Esophagus muscularis mucosa (tissue), 3 donors: ENCODE measurements at regions not wholly inside any gene's neighbourhood (a gene's known extent, or its start where the extent isn't known, plus 50 kb on each side); places are given as distances from the start of the nearest gene placed in this dataset.

Experiments
- EP300 ChIP-seq: sonication (generic); formaldehyde crosslinking; IDR thresholded peaks from one replicate; pipeline ENCODE4 v1.6.1; 2017; ENCODE audit warnings: antibody characterized with exemption
- TF ChIP-seq, protein P1 (sequence below), 3 experiments: fragments of 200-600 bp in 2 of 3; fragments of 450-650 bp in 1 of 3; sonication (generic) in 2 of 3; IDR thresholded peaks; one replicate each; pipeline ENCODE4 v1.5.1; 2017 to 2019; ENCODE audit warnings: antibody characterized with exemption in 3 of 3, mild to moderate bottlenecking in 2 of 3, moderate library complexity in 1 of 3

GRCh38 chr12:116476227-116476822 is 82.9 kb upstream of the MAP1LC3B2 start:
- TF ChIP-seq EP300 = no peak
- TF ChIP-seq, protein P1, sequence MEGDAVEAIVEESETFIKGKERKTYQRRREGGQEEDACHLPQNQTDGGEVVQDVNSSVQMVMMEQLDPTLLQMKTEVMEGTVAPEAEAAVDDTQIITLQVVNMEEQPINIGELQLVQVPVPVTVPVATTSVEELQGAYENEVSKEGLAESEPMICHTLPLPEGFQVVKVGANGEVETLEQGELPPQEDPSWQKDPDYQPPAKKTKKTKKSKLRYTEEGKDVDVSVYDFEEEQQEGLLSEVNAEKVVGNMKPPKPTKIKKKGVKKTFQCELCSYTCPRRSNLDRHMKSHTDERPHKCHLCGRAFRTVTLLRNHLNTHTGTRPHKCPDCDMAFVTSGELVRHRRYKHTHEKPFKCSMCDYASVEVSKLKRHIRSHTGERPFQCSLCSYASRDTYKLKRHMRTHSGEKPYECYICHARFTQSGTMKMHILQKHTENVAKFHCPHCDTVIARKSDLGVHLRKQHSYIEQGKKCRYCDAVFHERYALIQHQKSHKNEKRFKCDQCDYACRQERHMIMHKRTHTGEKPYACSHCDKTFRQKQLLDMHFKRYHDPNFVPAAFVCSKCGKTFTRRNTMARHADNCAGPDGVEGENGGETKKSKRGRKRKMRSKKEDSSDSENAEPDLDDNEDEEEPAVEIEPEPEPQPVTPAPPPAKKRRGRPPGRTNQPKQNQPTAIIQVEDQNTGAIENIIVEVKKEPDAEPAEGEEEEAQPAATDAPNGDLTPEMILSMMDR (IDR thresholded peaks at IDR 0.05) = no peak
